Breast epithelium (tissue), 4 donors: ENCODE measurements at regions not wholly inside any gene's neighbourhood (a gene's known extent, or its start where the extent isn't known, plus 50 kb on each side); places are given as distances from the start of the nearest gene placed in this dataset.

Experiments
- DNase-seq, 2 donors: peaks; one replicate each; pipeline ENCODE4 v3.0.0-alpha.2; 2019; ENCODE audit warnings: low spot score in 2 of 2
- H3K27ac ChIP-seq, 2 donors: fragments of 200-600 bp; sonication (generic) in 1 of 2; one replicate each; pipeline ENCODE4 v1.5.1; 2016 to 2019; ENCODE audit warnings: mild to moderate bottlenecking in 1 of 2
- H3K27me3 ChIP-seq, 2 donors: fragments of 200-600 bp; sonication (generic) in 1 of 2; one replicate each; pipeline versions ENCODE4 v1.5.1 to v1.6.0; 2017 to 2019; ENCODE audit warnings: control low read depth in 1 of 2, mild to moderate bottlenecking in 1 of 2
- H3K36me3 ChIP-seq: fragments of 200-600 bp; one replicate; pipeline ENCODE4 v1.5.1; 2019
- H3K4me1 ChIP-seq, 2 donors: fragments of 200-600 bp; sonication (generic); one replicate each; pipeline ENCODE4 v1.5.1; 2016 to 2019; ENCODE audit warnings: control low read depth in 1 of 2
- H3K4me3 ChIP-seq, 3 donors: fragments of 200-600 bp; sonication (generic); 1 replicate in 2 of 3; 2 replicates in 1 of 3; pipeline ENCODE4 v1.5.1; 2016 to 2019; ENCODE audit warnings: mild to moderate bottlenecking in 3 of 3, moderate library complexity in 2 of 3
- H3K9me3 ChIP-seq, 2 donors: fragments of 200-600 bp; sonication (generic) in 1 of 2; one replicate each; pipeline ENCODE4 v1.5.1; 2016 to 2019; ENCODE audit warnings: control low read depth in 1 of 2
- CTCF ChIP-seq, 3 donors: fragments of 450-650 bp; IDR thresholded peaks; one replicate each; pipeline ENCODE4 v1.5.1; 2016 to 2017; ENCODE audit warnings: antibody characterized with exemption in 3 of 3, mild to moderate bottlenecking in 3 of 3, moderate library complexity in 3 of 3
- POLR2A ChIP-seq: fragments of 450-650 bp; IDR thresholded peaks from one replicate; pipeline ENCODE4 v1.6.1; 2016; ENCODE audit warnings: antibody characterized with exemption, mild to moderate bottlenecking, moderate library complexity
- POLR2AphosphoS5 ChIP-seq, 3 donors: sonication (generic); formaldehyde crosslinking; IDR thresholded peaks; one replicate each; pipeline ENCODE4 v1.6.1; 2017; ENCODE audit warnings: antibody characterized with exemption in 3 of 3
- intact Hi-C: fragments of 100-400 bp; cut with DNase I; formaldehyde crosslinking; loops from one replicate; pipeline ENCODE4 v1.15.1; 2023; ENCODE audit warnings: low total_unique reads

GRCh38 chr7:48755061-48755555, 169.2 kb upstream of the CDC14C start:
- intact Hi-C loops, result no loop called here
- no peak overlapping the region for H3K27ac ChIP-seq

GRCh38 chr7:48759431-48760080, 164.8 kb upstream of the CDC14C start:
- TF ChIP-seq POLR2AphosphoS5 (IDR thresholded peaks at IDR 0.05), result no peak
- no peak for TF ChIP-seq CTCF (IDR thresholded peaks at IDR 0.05)
- no peak for TF ChIP-seq POLR2A
- H3K4me1 ChIP-seq, result no peaks in the 10 kb centered on the region
- H3K9me3 ChIP-seq, result no peaks in the 10 kb centered on the region
- no peak overlapping the region for H3K4me3 ChIP-seq
- H3K27me3 ChIP-seq, result no peaks in the 10 kb centered on the region
- intact Hi-C loops, result loop anchor here (2.0 kb wide), 1 partner anchor 19 kb away; no protein-coding TSS in a partner anchor
- no peak overlapping the region for H3K27ac ChIP-seq
- DNase-seq, result no peak
- no peaks in the 10 kb centered on the region for H3K36me3 ChIP-seq

More at GRCh38 chr7:48755061-48755555, 169.2 kb upstream of the CDC14C start:
- H3K4me3 ChIP-seq, result no peak overlapping the region
- no peak for TF ChIP-seq CTCF (IDR thresholded peaks at IDR 0.05)
- no peak for TF ChIP-seq POLR2AphosphoS5 (IDR thresholded peaks at IDR 0.05)
- no peak for TF ChIP-seq POLR2A
- no peak for DNase-seq
- H3K9me3 ChIP-seq, result no peaks in the 10 kb centered on the region
- H3K4me1 ChIP-seq, result no peaks in the 10 kb centered on the region
- no peaks in the 10 kb centered on the region for H3K36me3 ChIP-seq
- no peaks in the 10 kb centered on the region for H3K27me3 ChIP-seq

GRCh38 chr7:48760528-48761265, 163.7 kb upstream of the CDC14C start:
- Histone ChIP-seq H3K36me3 (no peaks in the 10 kb centered on the region), H3K27ac (no peak overlapping the region), H3K27me3 (no peaks in the 10 kb centered on the region), H3K9me3 (no peaks in the 10 kb centered on the region), H3K4me3 (no peak overlapping the region), H3K4me1 (no peaks in the 10 kb centered on the region)
- intact Hi-C loops, result no loop called here
- DNase-seq, result no peak
- TF ChIP-seq POLR2A, result no peak
- no peak for TF ChIP-seq CTCF (IDR thresholded peaks at IDR 0.05)
- no peak for TF ChIP-seq POLR2AphosphoS5 (IDR thresholded peaks at IDR 0.05)

GRCh38 chr7:48780862-48781261, 143.5 kb upstream of the CDC14C start:
- intact Hi-C loops, result no loop called here

More at GRCh38 chr7:48780862-48781261, 143.5 kb upstream of the CDC14C start:
- no peak for DNase-seq
- Histone ChIP-seq H3K9me3 (no peaks in the 10 kb centered on the region), H3K27me3 (no peaks in the 10 kb centered on the region), H3K4me1 (no peaks in the 10 kb centered on the region), H3K27ac (no peak overlapping the region), H3K36me3 (no peaks in the 10 kb centered on the region), H3K4me3 (no peak overlapping the region)
- TF ChIP-seq CTCF (IDR thresholded peaks at IDR 0.05) (no peak), POLR2AphosphoS5 (IDR thresholded peaks at IDR 0.05) (no peak), POLR2A (no peak)
